GM21737 (cell line): ENCODE measurements at regions not wholly inside any gene's neighbourhood (a gene's known extent, or its start where the extent isn't known, plus 50 kb on each side); places are given as distances from the start of the nearest gene placed in this dataset.
"Not testable (repeated sequence)": the region's sequence is repeated elsewhere in the genome, so short reads cannot be mapped to it uniquely, and the experiment has no call there.

Experiments
- ATAC-seq: cut with Tn5 transposase; IDR thresholded peaks from one replicate; pipeline ENCODE4 v1.9.1; 2021; ENCODE audit warnings: mild to moderate bottlenecking, moderate library complexity; ENCODE audit not compliant: unreplicated experiment

DNA sequence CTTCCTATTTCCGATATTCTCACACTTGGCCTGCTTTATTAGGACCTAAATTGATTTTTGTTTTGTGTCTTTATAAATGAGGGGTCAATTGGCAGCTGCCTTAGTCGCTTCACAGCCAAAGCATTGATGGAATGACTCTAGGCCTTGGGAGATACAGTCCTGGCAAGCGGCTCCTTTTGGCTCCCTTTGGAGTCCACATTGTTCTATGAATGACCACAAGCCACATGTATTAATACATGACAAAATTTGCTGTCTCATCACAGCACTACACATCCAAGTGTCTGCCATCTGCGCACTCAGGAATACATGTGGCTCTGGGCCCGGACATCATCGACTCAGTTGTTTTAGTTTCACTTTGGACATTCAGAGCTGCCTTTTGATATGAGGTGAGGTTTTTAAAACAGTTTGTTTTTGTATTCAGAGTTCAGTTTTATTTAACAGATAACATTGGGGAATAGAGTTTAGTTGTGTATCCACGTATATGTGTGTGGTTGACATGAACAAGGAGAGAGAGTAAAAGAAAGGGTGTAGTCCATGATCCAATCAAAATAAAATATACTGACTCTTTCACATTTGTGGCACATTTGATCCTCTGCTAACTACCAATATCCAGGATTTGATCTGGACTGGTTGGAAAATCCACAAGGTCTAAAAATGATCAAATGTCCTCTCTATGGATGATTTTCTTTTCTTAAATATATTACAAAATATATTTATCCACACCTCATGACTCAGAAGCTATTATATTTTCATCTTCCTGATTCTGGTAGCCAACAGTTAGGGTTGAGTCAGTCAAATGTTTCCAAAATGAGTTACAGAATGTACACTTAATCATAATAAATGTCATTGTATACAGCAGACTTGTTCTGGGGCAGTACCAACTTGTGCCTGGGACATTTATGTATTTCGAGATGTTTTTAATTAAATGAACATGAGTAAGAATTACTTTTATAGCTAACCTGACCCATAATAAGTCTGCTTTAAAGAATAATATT is 114.0 kb upstream of the MTAP start:
- no peak for ATAC-seq

DNA sequence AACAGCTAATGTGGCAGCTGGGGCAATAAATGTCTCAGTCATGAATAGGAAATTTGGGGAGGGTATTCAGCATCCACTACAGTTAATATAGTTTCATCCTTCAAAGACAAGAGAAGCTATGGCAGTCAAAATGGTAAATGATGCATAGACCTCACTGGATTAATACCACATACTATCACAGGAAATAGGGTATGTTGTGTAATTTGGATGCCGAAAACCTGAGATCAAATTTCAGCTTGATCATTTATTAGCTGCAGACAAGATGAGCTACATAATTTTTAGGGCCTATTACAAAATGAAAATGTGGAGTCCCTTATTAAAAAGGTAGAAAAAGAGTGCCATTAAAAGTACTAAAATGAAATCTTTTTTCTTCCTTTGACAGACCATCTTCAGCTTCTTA is 112.6 kb upstream of the MTAP start:
- no peak for ATAC-seq

DNA sequence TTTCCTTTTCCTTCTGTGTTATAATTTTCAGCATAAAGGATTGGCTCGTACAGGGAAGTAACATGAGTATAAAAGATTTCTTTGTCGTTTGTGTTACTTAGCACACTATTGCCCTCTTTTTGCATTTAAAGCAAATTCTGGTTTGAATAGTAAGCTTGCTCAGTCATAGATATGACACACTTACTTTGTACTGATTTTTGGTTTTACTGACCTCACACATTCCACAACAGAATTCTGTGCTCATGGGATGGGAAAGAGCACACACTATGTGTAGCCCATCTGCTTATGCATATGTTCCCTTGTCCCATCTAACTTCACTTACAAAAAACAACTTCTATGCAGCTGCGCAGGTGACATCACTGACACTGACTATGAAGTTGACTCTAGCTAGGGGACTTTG is 111.9 kb upstream of the MTAP start:
- ATAC-seq = no peak

DNA sequence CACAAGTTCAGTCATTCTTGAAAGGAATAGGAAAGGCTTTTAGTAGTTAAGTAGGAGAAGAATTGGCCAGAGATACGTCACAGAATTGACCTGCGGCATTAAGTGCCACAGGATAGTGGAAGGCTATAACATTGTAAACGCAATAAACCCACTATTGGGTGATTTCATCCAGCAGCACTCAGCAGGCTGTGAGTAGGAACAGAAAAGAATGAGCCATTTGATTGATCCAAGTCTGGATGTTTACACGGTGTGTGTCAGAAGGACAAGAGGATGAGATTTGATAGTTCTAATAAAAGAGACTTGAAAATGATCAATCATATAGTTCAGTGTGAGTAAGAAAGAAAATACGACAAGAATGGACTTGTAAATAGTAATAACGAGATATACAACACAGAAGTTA is 110.0 kb upstream of the MTAP start:
- no peak for ATAC-seq

DNA sequence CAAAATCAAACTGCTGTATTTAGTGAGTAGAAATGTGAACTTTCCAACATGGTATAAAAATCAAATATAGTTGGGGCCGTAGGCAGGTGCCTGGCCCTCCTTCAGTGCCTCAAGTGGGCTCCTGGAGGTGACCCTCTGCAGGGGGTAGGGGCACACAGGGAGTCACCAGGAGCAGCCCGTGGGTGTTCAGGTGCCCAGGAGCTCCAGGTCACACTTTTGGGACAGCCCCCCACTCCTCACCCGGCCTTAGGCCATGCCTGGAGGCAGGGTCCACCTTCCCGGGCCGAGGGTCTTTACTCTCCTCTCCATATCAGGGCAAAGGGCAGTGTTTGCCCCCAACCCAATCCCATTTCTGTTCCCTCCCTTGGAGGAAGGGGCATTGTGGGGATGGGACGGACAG is 108.0 kb upstream of the MTAP start:
- no peak for ATAC-seq

DNA sequence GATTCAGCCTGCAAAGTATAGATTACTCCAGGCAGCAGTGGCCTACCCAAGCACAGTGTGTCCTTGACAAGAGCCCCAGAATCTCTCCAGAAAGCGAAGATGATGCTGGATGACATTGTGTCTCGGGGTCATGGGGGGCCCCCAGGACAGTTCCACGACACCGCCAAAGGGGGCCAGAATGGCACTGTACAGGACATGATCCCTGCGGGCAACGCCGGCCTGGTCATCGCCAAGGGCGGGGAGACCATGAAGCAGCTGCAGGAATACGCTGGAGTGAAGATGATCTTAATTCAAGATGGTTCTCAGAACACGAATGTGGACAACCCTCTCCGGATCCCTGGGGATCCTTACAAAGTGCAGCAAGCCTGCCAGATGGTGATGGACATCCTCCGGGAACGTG is 107.0 kb upstream of the MTAP start:
- ATAC-seq = no peak

DNA sequence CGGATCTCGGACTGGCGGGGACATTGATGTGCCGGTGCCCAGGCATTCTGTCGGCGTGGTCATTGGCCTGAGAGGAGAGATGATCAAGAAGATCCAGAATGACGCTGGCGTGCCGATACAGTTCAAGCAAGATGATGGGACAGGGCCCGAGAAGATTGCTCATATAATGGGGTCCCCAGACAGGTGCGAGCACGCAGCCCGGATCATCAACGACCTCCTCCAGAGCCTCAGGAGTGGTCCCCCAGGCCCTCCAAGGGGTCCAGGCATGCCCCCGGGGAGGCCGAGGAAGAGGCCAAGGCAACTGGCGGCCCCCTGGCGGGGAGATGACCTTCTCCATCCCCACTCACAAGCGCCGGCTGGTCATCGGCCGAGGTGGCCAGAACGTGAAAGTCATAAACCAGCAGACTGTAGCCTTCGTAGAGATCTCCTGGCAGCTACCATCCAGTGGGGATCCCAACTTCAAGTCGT is 106.5 kb upstream of the MTAP start:
- ATAC-seq = no peak

DNA sequence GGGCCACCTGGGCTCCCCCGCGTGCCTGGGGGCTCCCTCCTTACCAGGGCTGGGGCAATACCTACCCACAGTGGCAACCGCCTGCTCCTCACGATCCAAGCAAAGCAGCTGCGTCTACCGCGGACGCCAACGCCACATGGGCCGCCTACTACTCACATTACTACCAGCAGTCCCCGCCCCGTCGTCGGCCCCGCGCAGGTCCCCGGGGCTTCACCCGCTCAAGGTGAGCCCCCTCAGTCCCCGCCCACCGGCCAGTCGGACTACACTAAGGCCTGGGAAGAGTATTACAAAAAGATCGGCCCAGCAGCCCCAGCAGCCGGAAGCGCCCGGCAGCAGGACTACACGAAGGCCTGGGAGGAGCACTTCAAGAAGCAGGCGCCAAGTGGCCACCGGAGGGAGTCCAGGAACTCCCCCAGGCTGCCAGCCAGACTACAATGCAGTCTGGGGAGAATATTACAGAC is 106.0 kb upstream of the MTAP start:
- ATAC-seq = no peak

DNA sequence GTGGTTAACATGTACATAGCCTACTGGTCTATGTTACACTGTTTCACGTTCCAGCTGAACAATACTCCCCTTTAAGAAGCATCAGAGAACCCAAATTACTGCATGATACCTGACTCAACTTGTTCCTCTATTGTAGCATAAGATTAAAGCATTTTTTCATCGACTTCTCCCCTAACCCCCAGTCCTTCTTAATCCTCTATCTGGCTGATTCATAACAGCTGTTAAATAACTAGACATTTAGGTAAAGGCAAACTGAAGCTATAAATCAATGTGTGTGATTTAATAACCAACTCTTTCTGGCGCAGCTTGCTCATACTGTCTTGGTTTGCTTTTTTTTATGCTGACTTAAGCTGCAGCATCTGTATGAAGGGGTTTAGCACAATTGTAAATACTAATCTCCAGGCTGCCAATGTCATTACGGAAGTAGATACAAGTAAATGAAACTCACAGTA is 94.2 kb upstream of the MTAP start:
- no peak for ATAC-seq

DNA sequence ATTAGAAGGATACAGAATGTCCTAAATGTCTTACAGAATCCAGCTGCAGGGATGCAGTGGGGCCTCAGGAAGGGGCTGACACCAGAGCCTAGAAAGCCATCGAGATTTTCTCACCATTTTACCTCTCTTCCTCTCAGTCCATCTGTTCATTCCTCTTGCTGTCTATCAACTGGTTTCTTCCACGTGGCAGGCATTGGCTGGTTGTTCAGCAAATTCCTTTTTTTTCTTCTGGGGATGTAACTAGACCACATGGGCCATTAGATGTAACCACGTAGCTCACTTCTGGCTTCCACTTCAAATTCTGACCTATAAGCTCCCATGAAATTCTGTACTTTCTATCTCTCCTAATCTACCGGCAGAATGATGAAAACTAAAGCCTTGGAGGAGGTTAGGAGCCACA is 93.6 kb upstream of the MTAP start:
- no peak for ATAC-seq

DNA sequence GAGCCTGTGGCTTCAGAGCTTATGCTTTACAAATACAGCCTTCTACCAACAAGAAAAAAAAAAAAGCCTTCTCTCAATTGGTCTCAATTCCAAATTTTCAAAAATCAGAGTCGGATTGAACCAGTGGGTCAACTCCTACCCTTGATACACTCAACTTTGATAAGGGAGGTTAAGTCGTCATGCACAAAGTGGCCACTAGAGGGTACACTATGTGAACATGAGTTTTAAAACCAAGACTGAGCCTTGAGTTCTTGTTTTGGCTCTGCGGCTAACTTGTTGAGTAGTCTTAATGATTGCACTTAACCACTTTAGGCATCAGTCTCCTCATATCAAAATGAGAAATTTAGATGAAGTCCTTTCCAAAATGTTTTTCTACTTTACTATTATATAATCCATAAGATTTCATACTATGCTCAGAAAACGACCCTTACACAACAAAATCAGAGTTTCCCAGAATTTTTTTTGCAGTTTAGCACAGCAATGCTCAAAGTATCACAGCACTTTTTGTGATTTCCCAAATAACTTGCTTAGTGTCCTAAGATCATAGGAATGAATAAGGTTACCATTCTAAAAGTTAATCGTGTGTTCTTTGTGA is 92.9 kb upstream of the MTAP start:
- peak; percentile 71 for ATAC-seq

DNA sequence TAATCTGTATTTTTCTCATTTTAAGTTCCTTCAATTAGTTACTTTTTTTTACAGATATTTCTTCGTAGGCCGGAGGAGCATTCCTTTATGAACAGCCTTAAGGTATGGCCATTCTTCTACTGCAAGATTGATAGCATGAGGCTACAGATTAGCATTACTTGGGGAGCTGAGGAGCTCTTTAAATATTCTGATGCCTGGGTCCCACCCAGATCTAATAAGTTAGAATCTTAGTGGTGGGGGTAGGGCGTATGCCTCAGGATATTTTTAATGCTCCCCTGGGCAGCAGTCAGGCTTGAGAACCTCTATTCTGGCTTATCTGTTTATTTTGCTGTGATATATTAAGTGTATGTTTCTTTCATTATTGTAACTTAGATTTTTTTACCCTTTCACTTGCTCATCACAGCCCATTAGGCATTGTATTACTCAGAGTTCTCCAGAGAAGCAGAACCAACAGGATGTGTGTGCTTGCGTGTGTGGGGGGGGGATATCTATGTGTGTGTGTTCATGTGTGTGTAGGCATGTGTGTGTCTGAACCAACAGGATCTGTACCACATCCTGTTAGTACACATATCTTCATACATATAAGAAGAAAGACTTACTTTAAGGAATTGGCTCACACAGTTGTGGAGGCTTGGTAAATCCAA is 91.8 kb upstream of the MTAP start:
- no peak for ATAC-seq

DNA sequence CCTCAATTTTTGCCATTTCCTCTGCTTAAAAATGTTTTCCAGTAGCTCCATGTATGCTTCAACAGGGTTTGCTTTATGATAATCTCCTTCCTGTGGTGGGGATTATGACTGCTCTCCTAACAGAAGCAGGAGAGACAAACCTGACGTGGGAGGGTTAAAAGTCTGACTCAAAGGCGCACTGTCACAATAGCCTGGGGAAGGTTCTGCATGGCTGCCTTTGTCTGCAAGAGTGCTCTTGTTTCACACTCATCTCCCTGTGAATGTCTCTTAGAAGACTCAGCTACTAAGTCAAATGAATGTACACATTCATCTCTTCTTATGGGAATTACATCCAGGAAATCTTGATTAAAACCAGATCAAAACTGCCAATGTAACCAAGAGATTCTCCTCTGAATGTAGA is 90.9 kb upstream of the MTAP start:
- ATAC-seq = no peak

DNA sequence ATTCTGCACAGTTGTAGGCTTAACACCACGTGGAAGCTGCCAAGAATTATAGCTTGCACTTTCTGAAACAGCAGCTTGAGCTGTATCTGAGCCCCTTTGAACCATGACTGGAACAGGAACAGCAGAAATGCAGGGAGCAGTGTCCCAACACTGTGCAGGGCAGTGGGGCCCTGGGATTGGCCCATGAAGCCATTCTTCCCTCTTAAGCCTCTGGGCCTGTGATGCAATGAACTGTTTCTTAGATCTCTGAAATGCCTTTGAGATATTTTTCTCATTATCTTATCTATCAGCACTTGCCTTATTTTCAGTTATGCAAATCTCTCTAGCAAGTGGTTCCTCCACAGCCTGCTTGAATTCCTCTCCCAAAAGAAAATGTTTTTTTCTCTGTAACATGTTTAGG is 87.0 kb upstream of the MTAP start:
- ATAC-seq = no peak

DNA sequence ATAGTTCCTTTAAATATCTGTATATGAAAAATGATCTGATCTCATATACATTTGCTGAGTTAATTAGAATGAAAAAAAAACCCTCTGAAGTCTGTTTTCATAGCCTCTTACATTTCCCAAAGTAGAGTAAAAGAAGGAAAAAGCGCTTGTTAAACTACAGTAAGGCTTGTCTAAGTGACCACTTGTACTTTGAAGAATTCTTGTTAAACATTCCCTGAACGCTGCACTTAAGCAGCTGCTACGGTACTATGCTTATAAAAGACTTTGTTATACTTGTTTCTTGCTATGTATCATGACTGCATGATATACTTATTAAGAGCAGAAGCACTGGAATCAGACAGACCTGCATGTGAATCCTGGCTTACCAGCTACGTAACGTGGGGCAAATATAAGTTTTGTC is 81.7 kb upstream of the MTAP start:
- ATAC-seq = no peak

DNA sequence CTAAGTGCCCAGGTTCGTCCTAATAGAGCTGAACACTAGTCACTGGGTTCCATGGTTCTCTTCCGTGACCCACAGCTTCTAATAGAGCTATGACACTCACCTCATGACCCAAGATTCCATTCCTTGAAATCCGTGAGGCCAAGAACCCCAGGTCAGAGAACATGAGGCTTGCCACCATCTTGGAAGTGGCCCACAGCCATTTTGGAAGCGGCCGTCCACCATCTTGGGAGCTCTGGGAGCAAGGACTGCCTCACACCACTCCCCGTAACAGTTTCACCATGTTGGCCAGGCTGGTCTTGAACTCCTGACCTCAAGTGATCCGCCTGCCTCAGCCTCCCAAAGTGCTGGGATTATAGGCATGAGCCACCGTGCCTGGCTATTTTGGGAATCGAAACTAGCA is 75.0 kb upstream of the MTAP start:
- ATAC-seq = not testable (repeated sequence)

DNA sequence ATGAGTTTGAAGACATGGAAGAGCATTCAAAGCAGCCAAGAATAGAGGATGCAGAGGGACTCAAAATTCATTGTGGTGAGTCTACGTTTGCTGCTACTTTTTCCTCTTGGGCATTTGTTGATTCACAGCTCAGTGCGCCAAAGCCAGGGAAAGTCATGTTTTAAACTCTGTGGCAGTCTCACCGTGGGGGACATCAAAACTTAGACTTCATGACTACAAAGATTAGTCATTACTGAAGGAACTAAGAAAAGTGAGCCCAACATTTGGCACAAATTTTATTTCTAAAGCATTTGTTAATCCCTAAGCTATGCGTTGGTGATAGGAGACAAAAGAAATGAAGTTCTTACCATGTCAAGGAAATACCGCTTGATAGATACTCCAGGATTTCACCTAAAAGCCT is 73.7 kb upstream of the MTAP start:
- no peak for ATAC-seq

DNA sequence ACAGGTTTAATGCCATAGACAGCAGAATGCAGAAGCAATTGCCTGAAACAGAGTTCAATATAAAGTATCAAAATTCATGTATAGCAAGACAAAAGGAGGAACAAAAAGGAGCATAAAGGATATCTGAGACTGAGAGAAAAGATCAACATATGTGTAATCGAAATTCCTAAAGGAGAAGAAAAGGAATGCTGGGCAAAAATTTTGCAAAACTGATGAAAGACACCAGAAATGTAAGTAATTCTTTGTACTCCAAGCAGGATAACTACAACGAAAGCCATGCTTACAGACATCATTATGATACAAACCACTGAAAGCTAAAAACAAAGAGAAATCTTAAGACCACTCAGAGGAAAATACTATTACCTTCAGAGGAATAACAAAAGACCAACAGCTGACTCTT is 72.8 kb upstream of the MTAP start:
- ATAC-seq = no peak

DNA sequence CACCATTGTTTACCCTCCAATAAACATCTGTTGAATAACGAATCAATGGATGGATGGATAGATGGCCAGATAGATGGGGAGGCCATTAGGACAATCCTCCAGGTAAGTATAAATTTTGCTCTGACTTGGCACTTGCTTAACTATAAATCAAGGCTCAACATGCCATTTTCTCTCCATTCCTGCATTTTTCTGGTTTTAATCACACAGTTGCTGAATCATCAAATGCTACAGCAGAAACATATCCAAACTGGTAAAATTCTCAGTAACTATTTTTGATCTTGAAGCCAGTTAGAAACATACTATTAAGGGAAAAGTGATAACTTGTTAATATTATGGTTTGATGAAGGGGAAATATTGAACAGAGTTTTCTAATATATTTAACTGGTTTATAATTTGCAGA is 71.5 kb upstream of the MTAP start:
- ATAC-seq = no peak

DNA sequence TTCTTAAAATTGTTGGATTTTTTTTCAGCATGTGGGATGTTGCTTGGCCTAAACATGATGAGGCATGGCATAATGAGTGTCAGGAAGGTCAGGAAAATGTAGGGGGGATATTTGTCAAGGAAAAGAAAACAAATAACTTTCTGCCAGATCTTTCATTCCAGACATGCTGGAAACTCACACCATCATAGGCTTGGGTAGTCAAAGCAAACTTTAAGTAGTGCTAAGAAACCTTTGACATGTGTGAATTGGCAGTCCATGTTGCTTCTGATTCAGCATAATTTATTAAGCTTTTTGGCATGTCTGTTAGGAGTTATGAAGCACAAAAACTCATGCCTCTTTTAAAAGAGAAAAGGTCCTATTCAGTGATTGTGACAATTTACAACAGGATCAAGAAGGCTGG is 61.3 kb upstream of the MTAP start:
- ATAC-seq = no peak

DNA sequence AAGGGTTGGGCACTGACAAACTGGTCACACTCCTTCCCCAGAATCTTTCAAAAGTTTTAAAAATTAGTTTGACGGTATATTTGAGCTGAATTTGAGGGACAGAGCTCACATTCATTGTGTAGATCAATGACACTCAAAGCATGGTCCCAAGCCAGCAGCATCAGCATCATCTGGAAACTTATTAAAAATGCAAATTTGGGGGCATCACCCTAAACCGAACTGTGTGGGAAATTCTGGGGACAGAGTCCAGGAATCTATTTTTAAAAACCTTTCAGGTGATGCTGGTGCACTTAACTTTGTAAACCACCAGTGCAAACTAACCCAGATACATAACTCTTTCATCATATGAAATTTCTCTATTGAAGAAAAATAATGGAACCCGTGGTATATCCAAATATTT is 58.1 kb upstream of the MTAP start:
- no peak for ATAC-seq

DNA sequence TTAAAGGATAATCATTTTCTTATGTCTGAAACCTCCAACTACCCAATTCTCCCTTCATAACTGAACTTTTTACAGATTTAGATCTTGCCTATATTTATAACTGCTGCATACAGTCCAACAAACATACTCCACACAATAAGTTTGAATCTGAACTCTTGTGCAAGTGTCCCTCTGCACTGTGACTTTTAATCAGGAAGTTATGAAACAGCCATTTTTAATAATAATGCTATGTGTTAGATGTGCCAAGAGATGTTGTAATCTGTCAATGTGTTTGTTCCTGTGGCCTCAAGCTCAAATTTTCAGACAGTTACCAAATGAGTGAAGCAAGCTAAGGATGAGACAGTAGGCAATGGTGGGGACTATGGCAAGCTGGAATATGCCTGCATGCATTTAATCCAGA is 57.6 kb upstream of the MTAP start:
- no peak for ATAC-seq
